ENCODE measurements at regions not wholly inside any gene's neighbourhood (a gene's known extent, or its start where the extent isn't known, plus 50 kb on each side); places are given as distances from the start of the nearest gene placed in this dataset.

DNA sequence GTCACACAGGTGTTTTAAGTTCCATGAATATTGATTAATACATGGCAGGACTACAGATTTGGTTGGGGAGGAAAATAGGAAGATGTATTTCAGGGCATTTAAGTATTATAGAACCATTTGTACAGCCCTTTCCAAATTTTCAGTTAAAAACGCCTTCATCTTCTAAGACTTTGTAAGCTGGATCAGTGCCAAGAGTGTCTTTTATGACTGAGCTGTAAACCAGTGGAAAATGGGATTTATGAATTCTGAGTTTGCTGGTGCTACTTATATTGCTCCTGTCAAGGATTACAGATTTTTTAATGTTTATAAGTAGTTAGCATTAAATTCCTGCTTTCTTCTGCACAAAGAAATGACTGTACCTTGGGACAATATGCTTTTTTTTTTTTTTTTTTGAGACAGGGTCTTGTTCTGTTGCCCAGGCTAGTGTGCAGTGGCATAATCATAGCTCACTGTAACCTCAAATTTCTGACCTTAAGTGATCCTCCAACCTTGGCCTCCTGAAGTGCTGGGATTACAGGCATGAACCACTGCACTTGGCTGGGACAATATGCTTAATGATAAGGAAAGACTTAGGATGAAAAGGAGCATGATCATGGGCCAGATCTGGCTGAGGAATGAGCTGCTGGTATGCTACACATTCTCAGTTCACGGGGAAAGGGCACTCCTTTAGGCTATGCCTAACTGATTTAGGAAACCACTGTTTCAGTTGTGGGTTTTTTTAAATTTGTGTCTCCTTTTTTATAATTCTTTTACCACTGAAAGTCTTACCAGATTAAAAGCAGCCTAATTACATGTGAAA is 113.6 kb upstream of the MTNR1B start:
- H3K4me1 ChIP-seq, result peaks cover 0 to 49% (median 24%) of the 10 kb centered on the region in 4 donors
- 64 to 77% (median 67%) methylated on average over 2 of the region's 2 CpGs for WGBS, 5 donors
- H3K9me3 ChIP-seq, result no peaks in the 10 kb centered on the region
- H3K36me3 ChIP-seq, result no peaks in the 10 kb centered on the region
- H3K4me3 ChIP-seq, result no peak overlapping the region
- no peaks in the 10 kb centered on the region for H3K27me3 ChIP-seq
- no peak overlapping the region for H3K27ac ChIP-seq
- intact Hi-C loops (cut with DNase I; ENCODE audit: low total_unique reads), result no loop called here
- no peak for DNase-seq
- TF ChIP-seq EP300 (IDR thresholded peaks at IDR 0.05), result no peak
- TF ChIP-seq, protein P1, sequence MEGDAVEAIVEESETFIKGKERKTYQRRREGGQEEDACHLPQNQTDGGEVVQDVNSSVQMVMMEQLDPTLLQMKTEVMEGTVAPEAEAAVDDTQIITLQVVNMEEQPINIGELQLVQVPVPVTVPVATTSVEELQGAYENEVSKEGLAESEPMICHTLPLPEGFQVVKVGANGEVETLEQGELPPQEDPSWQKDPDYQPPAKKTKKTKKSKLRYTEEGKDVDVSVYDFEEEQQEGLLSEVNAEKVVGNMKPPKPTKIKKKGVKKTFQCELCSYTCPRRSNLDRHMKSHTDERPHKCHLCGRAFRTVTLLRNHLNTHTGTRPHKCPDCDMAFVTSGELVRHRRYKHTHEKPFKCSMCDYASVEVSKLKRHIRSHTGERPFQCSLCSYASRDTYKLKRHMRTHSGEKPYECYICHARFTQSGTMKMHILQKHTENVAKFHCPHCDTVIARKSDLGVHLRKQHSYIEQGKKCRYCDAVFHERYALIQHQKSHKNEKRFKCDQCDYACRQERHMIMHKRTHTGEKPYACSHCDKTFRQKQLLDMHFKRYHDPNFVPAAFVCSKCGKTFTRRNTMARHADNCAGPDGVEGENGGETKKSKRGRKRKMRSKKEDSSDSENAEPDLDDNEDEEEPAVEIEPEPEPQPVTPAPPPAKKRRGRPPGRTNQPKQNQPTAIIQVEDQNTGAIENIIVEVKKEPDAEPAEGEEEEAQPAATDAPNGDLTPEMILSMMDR (IDR thresholded peaks at IDR 0.05), result no peak
- TF ChIP-seq POLR2AphosphoS5 (IDR thresholded peaks at IDR 0.05), result no peak
- no peak for TF ChIP-seq POLR2A (IDR thresholded peaks at IDR 0.05)

- Histone ChIP-seq H3K36me3 (no peaks in the 10 kb centered on the region), H3K27ac (no peak overlapping the region), H3K9me3 (no peaks in the 10 kb centered on the region), H3K4me1 (peaks cover 0 to 43% (median 22%) of the 10 kb centered on the region in 4 donors), H3K27me3 (no peaks in the 10 kb centered on the region), H3K4me3 (no peak overlapping the region)
- 57 to 78% (median 65%) methylated on average over 2 of the region's 2 CpGs for WGBS, 5 donors
- DNase-seq, result no peak
- intact Hi-C loops (cut with DNase I; ENCODE audit: low total_unique reads), result no loop called here
- no peak for TF ChIP-seq POLR2AphosphoS5 (IDR thresholded peaks at IDR 0.05)
- TF ChIP-seq, protein P1 (IDR thresholded peaks at IDR 0.05), result no peak
- no peak for TF ChIP-seq EP300 (IDR thresholded peaks at IDR 0.05)
- no peak for TF ChIP-seq POLR2A (IDR thresholded peaks at IDR 0.05)
These were observed 112.0 kb upstream of the MTNR1B start for GRCh38 chr11:92857407-92857806.

GRCh38 chr11:92859156-92859690 is 110.2 kb upstream of the MTNR1B start:
- peak in 1 of 2 donors; percentile 55 for DNase-seq
- no peak overlapping the region for H3K27ac ChIP-seq
- no peak for TF ChIP-seq POLR2A (IDR thresholded peaks at IDR 0.05)
- no peak for TF ChIP-seq POLR2AphosphoS5 (IDR thresholded peaks at IDR 0.05)
- TF ChIP-seq EP300 (IDR thresholded peaks at IDR 0.05), result no peak
- TF ChIP-seq, protein P1 (IDR thresholded peaks at IDR 0.05), result no peak
- WGBS, 5 donors, result 57 to 78% (median 66%) methylated on average over 8 of the region's 8 CpGs
- H3K4me3 ChIP-seq, result no peak overlapping the region
- intact Hi-C loops (cut with DNase I; ENCODE audit: low total_unique reads), result no loop called here
- no peaks in the 10 kb centered on the region for H3K27me3 ChIP-seq
- no peaks in the 10 kb centered on the region for H3K36me3 ChIP-seq
- no peaks in the 10 kb centered on the region for H3K9me3 ChIP-seq
- peaks cover 0 to 50% (median 13%) of the 10 kb centered on the region in 4 donors for H3K4me1 ChIP-seq

DNA sequence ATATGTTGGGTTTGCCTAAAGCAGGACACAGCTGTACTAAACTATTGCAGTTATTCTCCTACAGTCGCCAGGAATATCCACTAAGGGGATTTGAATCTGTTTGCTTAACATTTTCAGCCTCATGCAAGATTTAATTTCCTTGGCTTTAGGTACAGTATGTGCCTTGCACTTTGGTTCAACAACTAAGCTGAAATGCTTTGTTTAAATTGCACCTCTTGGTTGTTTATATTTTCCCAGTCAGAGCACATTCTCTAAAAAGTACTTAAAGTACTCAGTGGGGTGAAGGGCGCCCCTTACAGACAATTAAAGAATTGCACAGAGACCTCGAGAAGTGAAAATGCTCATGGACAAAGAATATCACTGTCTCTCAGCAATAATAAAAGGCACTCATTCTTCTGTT is 107.8 kb upstream of the MTNR1B start:
- WGBS, 5 donors, result 48 to 61% (median 54%) methylated on average over 3 of the region's 3 CpGs
- TF ChIP-seq POLR2A (IDR thresholded peaks at IDR 0.05), result no peak
- peak in 1 of 3 donors; percentile 34 for TF ChIP-seq POLR2AphosphoS5 (IDR thresholded peaks at IDR 0.05)
- TF ChIP-seq, protein P1 (IDR thresholded peaks at IDR 0.05), result peak in 1 of 7 experiments; percentile 10

More for the DNA sequence above, 107.8 kb upstream of the MTNR1B start:
- H3K4me3 ChIP-seq, result no peak overlapping the region
- H3K27ac ChIP-seq, result peak overlapping the region in 1 of 5 donors; percentile 37
- no peak for DNase-seq
- no peaks in the 10 kb centered on the region for H3K27me3 ChIP-seq
- peaks cover 0 to 44% (median 10%) of the 10 kb centered on the region in 4 donors for H3K4me1 ChIP-seq
- H3K36me3 ChIP-seq, result no peaks in the 10 kb centered on the region
- intact Hi-C loops (cut with DNase I; ENCODE audit: low total_unique reads), result no loop called here
- H3K9me3 ChIP-seq, result no peaks in the 10 kb centered on the region

Measured in stomach (tissue), 8 donors.